Hepatocyte (in vitro differentiated cells): ENCODE measurements at regions not wholly inside any gene's neighbourhood (a gene's known extent, or its start where the extent isn't known, plus 50 kb on each side); places are given as distances from the start of the nearest gene placed in this dataset.
"Not testable (repeated sequence)": the region's sequence is repeated elsewhere in the genome, so short reads cannot be mapped to it uniquely, and the experiment has no call there.

Experiments
- EZH2 ChIP-seq: fragments of 200-600 bp; sonication (generic); IDR thresholded peaks from 2 replicates; pipeline ENCODE4 v1.6.1; 2016; ENCODE audit warnings: antibody characterized with exemption, mild to moderate bottlenecking, borderline replicate concordance
- TF ChIP-seq, protein P1 (sequence below): fragments of 200-600 bp; sonication (generic); IDR thresholded peaks from 2 replicates; pipeline ENCODE4 v1.5.1; 2016; ENCODE audit warnings: antibody characterized with exemption, mild to moderate bottlenecking; ENCODE audit not compliant: poor library complexity

DNA sequence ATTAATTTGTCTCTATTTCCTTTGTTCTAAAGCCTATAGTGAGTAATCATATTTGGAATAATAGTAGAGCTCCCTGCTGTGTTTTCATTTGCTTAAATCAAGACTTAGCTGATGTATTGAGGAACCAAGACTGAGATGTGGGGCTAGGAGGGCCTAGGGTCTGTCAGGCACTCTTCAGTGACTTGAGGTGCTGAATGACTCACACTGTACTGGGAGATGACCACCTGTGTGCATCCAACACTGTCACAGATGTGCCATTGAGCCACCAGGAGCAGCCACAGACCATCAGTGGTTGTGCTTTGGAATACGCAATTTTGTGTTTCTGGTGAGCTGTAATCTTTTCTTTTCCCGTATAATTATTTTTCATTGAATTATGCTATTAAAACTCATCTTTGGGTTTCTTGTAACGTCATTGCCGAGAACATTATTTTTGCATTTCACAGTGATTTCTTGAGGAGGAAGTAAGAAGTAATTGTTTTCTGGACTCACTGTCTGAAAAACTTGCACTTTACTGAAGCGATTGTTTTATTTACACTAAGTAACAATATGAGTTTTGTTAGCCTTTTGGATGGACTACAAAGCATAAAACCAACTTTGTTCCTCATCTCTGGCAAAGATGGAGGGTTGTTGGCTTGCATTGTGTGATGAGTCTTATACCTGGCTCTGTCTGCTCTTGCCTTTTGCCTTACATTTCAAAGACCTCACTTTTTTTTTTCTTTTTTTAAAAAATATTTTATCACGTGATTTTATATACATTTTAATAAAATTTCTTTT is 872.2 kb upstream of the TPTE start:
- TF ChIP-seq, protein P1, sequence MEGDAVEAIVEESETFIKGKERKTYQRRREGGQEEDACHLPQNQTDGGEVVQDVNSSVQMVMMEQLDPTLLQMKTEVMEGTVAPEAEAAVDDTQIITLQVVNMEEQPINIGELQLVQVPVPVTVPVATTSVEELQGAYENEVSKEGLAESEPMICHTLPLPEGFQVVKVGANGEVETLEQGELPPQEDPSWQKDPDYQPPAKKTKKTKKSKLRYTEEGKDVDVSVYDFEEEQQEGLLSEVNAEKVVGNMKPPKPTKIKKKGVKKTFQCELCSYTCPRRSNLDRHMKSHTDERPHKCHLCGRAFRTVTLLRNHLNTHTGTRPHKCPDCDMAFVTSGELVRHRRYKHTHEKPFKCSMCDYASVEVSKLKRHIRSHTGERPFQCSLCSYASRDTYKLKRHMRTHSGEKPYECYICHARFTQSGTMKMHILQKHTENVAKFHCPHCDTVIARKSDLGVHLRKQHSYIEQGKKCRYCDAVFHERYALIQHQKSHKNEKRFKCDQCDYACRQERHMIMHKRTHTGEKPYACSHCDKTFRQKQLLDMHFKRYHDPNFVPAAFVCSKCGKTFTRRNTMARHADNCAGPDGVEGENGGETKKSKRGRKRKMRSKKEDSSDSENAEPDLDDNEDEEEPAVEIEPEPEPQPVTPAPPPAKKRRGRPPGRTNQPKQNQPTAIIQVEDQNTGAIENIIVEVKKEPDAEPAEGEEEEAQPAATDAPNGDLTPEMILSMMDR = not testable (repeated sequence)
- TF ChIP-seq EZH2 = not testable (repeated sequence)
